Esophagus squamous epithelium (tissue), 5 donors: ENCODE measurements at regions not wholly inside any gene's neighbourhood (a gene's known extent, or its start where the extent isn't known, plus 50 kb on each side); places are given as distances from the start of the nearest gene placed in this dataset.
A peak's percentile ranks its signal among the peaks of the same experiment; 100 is the strongest.

Source experiments
- DNase-seq: peaks from one replicate; lab custom pipeline; 2025; lab: John Stamatoyannopoulos, UW
- H3K27ac ChIP-seq, 4 donors: fragments of 200-600 bp; sonication (generic); one replicate each; pipeline ENCODE4 v1.5.1; 2016 to 2019; ENCODE audit warnings: mild to moderate bottlenecking in 1 of 4
- H3K27me3 ChIP-seq, 4 donors: fragments of 200-600 bp; sonication (generic); 1 replicate in 3 of 4; 2 replicates in 1 of 4; pipeline versions ENCODE4 v1.5.1 to v1.6.0; 2017 to 2021; ENCODE audit warnings: antibody characterized with exemption in 1 of 4
- H3K36me3 ChIP-seq, 3 donors: fragments of 200-600 bp; sonication (generic); one replicate each; pipeline ENCODE4 v1.5.1; 2016 to 2019
- H3K4me1 ChIP-seq, 3 donors: fragments of 200-600 bp; sonication (generic); one replicate each; pipeline ENCODE4 v1.5.1; 2017 to 2019
- H3K4me3 ChIP-seq, 4 donors: fragments of 200-600 bp; sonication (generic); 1 replicate in 3 of 4; 2 replicates in 1 of 4; pipeline ENCODE4 v1.5.1; 2016 to 2019; ENCODE audit warnings: mild to moderate bottlenecking in 2 of 4, moderate library complexity in 1 of 4
- H3K9me3 ChIP-seq, 3 donors: fragments of 200-600 bp; sonication (generic); one replicate each; pipeline ENCODE4 v1.5.1; 2016 to 2019
- CTCF ChIP-seq, 6 experiments: fragments of 450-650 bp in 4 of 6; fragments of 200-600 bp in 2 of 6; sonication (generic) in 2 of 6; IDR thresholded peaks; one replicate each; pipeline ENCODE4 v1.5.1; 2016 to 2019; ENCODE audit warnings: antibody characterized with exemption in 6 of 6, mild to moderate bottlenecking in 4 of 6, moderate library complexity in 4 of 6
- POLR2A ChIP-seq, 4 donors: fragments of 450-650 bp; IDR thresholded peaks; one replicate each; pipeline ENCODE4 v1.6.1; 2017; ENCODE audit warnings: antibody characterized with exemption in 4 of 4, mild to moderate bottlenecking in 4 of 4, moderate library complexity in 3 of 4
- WGBS, 2 donors: methylation state at CpG; one replicate each; pipeline ENCODE4 v1.1.5; 2018; 5-methylcytosine and 5-hydroxymethylcytosine counted together
- intact Hi-C: fragments of 100-400 bp; cut with DNase I; formaldehyde crosslinking; loops from one replicate; pipeline ENCODE4 v1.15.0; 2022
- donor health status: DM: yes; HTN: yes; CAD: no.

DNA sequence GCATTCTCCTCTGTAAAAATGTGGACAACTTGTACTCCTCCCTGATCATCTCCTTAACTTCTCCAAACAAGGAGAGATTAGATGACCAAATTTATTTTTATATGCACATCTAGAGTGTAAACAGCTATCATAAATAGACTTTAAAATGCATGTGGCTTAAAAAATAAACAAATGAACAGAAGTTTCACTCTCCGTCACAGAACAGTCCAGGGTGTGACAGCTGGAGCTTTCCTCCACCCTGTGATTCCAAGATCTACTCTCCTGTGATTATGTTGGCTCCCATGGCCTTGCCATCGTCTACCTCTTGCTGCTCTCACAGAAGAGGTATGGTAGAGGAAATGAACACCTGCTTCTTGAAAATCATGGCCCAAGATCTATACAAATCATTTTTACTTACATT lies 560.2 kb downstream of the TOX3 start:
- no peaks in the 10 kb centered on the region for H3K27me3 ChIP-seq
- intact Hi-C loops, result no loop called here
- DNase-seq, result no peak
- WGBS, 2 donors, result 71 to 81% methylated on average over 2 of the region's 2 CpGs
- H3K9me3 ChIP-seq, result no peaks in the 10 kb centered on the region
- H3K4me3 ChIP-seq, result no peak overlapping the region
- no peak for TF ChIP-seq POLR2A (IDR thresholded peaks at IDR 0.05)
- TF ChIP-seq CTCF (IDR thresholded peaks at IDR 0.05), result no peak
- H3K27ac ChIP-seq, result no peak overlapping the region
- H3K36me3 ChIP-seq, result no peaks in the 10 kb centered on the region
- H3K4me1 ChIP-seq, result no peaks in the 10 kb centered on the region

DNA sequence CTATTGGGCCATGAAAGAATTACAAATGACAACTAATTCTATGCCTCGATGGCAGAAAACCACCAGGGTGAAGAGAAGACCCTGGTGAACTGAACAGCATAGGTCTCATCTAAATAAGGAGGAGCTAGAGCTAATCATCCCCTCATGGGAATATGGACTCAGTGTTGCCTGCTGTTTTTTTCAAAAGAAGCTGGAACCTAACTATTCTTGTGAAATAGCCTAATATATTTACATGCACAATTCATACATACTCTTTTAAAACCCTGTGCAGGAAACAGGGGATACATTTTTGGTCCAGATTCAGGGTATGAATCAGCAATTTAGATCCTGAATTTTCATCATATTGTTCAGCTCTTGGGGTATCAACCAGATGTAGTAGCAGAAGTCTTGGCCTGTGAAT lies 560.6 kb downstream of the TOX3 start:
- no peaks in the 10 kb centered on the region for H3K4me1 ChIP-seq
- H3K36me3 ChIP-seq, result no peaks in the 10 kb centered on the region
- no peak for TF ChIP-seq POLR2A (IDR thresholded peaks at IDR 0.05)
- no peak for TF ChIP-seq CTCF (IDR thresholded peaks at IDR 0.05)
- 69 to 73% methylated on average over 1 of the region's 1 CpG for WGBS, 2 donors
- no peaks in the 10 kb centered on the region for H3K9me3 ChIP-seq
- intact Hi-C loops, result no loop called here
- H3K27me3 ChIP-seq, result no peaks in the 10 kb centered on the region
- H3K27ac ChIP-seq, result no peak overlapping the region
- no peak for DNase-seq
- H3K4me3 ChIP-seq, result no peak overlapping the region

DNA sequence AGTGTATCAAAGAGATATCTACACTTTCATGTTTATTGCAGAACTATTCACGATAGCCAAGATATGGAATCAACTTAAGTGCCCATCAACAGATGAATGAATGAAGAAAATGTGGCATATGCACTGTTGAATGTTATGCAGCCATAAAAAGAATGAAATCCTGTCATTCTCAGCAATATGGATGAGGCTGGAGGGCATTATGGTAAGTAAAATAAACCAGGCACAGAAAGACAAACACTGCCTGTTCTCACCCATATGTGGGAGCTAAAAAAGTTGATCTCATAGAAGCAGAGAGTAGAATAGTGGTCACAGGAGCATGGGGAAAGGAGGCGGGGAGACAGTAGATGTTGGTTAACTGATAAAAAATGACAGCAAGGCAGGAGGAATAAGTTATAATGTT lies 561.8 kb downstream of the TOX3 start:
- Histone ChIP-seq H3K4me1 (no peaks in the 10 kb centered on the region), H3K4me3 (no peak overlapping the region), H3K36me3 (no peaks in the 10 kb centered on the region), H3K27me3 (no peaks in the 10 kb centered on the region), H3K9me3 (no peaks in the 10 kb centered on the region), H3K27ac (no peak overlapping the region)
- WGBS, 2 donors, result 55 to 67% methylated on average over 2 of the region's 2 CpGs
- intact Hi-C loops, result no loop called here
- DNase-seq, result no peak
- TF ChIP-seq POLR2A (IDR thresholded peaks at IDR 0.05) (no peak), CTCF (IDR thresholded peaks at IDR 0.05) (no peak)

DNA sequence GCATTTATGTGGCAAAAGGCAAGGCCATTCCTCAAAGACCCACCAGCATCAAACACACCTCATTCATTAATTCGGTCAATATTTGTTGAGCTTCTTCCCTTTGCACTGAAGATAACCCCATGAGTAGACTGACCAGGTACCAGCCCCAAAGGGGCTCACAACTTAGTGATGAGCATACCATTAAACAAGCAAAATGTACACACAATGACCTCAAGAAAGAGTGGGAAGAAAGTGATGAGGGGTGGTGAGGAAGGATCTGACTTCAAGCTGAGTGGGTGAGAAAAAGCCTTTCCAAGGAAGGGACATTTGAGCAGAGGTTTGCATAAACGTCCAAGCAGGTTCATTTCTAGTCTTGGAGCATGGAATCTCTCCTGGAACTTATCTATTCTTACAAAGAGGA lies 562.5 kb downstream of the TOX3 start:
- no peak for DNase-seq
- Histone ChIP-seq H3K4me1 (no peaks in the 10 kb centered on the region), H3K4me3 (no peak overlapping the region), H3K9me3 (no peaks in the 10 kb centered on the region), H3K27ac (no peak overlapping the region), H3K36me3 (no peaks in the 10 kb centered on the region), H3K27me3 (no peaks in the 10 kb centered on the region)
- TF ChIP-seq CTCF (IDR thresholded peaks at IDR 0.05), result no peak
- TF ChIP-seq POLR2A (IDR thresholded peaks at IDR 0.05), result no peak
- WGBS, 2 donors, result 50 to 54% methylated on average over 2 of the region's 2 CpGs
- intact Hi-C loops, result no loop called here

GRCh38 chr16:51982715-51983680 lies 563.9 kb downstream of the TOX3 start:
- intact Hi-C loops, result no loop called here
- WGBS, 2 donors, result 24 to 28% methylated on average over 11 of the region's 11 CpGs
- Histone ChIP-seq H3K36me3 (no peaks in the 10 kb centered on the region), H3K9me3 (no peaks in the 10 kb centered on the region), H3K27me3 (peaks cover 0 to 4% (median 0%) of the 10 kb centered on the region in 4 donors), H3K27ac (no peak overlapping the region), H3K4me3 (no peak overlapping the region), H3K4me1 (no peaks in the 10 kb centered on the region)
- DNase-seq, result no peak
- TF ChIP-seq POLR2A (IDR thresholded peaks at IDR 0.05) (no peak), CTCF (IDR thresholded peaks at IDR 0.05) (peak; percentile 54 to 84 (median 74))
